HG02571 (cell line): ENCODE measurements at regions not wholly inside any gene's neighbourhood (a gene's known extent, or its start where the extent isn't known, plus 50 kb on each side); places are given as distances from the start of the nearest gene placed in this dataset.
"Not testable (repeated sequence)": the region's sequence is repeated elsewhere in the genome, so short reads cannot be mapped to it uniquely, and the experiment has no call there.

Experiments
- ATAC-seq: cut with Tn5 transposase; IDR thresholded peaks from one replicate; pipeline ENCODE4 v1.9.1; 2021; ENCODE audit warnings: mild to moderate bottlenecking, moderate library complexity; ENCODE audit not compliant: unreplicated experiment

DNA sequence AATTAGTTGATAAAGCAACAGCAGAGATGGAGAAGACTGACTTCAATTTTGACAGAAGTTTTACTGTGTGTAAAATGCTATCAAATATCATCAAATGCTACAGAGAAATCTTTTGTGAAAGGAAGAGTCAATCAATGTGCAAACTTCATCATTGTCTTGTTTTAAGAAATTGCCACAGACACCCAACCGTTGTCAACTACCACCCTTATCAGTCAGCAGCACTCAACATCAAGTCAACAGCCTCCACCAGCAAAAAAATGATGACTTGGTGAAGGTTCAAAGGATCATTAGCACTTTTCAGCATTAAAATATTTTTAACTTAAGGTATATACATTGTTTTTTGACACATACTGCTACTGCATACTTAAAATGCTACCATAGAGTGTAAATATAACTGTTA is 888.8 kb downstream of the CDH18 start:
- no peak for ATAC-seq

DNA sequence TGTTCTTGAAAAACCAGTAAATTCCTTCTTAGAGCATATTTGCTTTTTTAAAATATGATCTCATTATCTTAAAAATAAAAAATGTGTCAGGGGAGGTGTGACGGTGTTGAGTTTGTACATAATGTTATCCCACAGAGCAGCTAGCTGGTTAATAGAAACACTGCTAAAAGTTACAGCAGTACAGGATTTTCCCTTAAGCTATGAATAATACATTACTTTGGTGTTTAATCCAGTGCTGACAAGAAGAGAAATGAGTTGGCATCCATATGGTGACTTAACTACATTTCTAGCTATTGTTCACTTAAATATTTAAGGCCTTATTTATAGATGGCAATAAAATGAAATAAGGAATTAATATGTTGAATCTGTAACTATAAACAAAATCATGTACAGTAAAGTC is 883.1 kb downstream of the CDH18 start:
- ATAC-seq: no peak

DNA sequence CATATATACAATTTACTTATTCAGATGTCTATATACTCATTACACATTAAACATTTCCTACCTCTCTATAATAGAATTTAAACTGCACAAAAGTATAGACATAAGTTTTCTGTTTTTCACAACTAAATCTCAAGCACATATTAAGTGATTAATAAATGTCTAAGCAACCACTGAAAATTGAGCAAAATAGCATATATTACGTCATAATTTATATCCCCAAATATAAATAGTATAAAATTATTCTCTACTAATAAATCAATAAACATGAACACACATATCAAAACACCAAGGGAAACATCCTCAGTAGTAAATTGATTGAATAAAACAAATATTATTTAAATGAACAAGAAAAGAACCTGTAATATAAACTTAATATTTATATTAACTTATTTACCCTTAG is 865.1 kb downstream of the CDH18 start:
- no peak for ATAC-seq

DNA sequence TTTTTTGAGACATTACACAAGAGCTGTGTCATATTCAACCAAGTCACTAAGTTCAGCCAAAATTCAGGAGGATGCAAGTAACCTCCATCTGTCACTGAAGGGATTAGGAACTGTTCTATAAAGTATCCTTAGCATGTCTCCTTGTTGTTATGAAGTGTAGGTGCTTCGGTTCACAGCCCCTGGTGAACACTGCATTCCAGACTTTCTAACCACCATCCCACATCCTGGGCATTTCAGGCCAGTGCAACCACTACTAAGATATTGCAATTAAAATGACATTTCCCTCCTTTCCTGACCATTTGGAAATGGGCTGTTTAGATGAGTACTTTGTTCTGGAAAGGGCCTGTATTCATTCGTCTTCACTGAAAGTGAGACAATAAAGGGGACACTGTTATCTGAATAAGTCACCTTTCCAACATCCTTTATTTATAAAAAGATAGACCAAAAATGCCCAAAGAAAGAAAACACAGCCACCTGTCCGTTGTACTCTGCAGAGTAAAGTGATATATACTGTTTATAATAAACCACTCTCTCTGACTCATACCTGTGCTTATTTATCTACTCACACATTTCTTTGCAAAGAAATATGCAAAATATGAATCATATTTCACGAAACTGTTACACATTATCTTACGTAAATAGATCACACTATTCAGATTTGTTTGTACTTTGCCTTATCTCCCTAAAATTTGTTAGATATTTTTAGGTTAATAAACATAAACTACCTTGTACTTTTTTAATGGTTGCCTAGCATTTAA is 861.9 kb downstream of the CDH18 start:
- ATAC-seq: no peak

DNA sequence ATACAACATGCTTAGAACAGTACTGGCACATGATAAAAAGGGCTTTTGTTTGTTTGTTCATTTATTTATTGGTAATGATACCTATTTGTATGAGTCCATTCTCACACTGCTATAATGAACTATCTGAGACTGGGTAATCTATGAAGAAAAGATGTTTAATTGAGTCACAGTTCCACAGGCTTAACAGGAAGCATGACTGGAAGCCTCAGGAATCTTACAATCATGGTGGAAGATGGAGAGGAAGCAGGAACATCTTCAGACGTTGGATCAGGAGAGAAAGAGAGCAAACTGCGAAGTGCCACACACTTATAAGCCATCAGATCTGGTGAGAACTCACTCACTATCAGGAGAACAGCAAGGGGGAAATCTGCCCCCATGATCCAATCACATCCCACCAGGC is 847.7 kb downstream of the CDH18 start:
- ATAC-seq: no peak

DNA sequence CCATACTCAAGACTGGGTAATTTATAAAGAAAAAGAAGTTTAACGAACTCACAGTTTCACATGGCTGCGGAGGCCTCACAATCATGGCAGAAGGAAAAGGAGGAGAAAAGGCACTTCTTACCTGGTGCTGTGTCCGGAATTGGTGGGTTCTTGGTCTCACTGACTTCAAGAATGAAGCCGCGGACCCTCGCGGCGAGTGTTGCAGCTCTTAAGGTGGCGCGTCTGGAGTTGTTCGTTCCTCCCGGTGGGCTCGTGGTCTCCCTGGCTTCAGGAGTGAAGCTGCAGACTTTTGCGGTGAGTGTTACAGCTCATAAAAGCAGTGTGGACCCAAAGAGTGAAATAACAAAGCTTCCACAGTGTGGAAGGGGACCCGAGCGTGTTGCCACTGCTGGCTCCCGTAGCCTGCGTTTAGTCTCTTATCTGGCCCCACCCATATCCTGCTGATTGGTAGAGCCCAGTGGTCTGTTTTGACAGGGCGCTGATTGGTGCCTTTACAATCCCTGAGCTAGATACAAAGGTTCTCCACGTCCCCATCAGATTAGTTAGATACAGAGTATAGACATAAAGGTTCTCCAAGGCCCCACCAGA is 846.0 kb downstream of the CDH18 start:
- not testable (repeated sequence) for ATAC-seq

DNA sequence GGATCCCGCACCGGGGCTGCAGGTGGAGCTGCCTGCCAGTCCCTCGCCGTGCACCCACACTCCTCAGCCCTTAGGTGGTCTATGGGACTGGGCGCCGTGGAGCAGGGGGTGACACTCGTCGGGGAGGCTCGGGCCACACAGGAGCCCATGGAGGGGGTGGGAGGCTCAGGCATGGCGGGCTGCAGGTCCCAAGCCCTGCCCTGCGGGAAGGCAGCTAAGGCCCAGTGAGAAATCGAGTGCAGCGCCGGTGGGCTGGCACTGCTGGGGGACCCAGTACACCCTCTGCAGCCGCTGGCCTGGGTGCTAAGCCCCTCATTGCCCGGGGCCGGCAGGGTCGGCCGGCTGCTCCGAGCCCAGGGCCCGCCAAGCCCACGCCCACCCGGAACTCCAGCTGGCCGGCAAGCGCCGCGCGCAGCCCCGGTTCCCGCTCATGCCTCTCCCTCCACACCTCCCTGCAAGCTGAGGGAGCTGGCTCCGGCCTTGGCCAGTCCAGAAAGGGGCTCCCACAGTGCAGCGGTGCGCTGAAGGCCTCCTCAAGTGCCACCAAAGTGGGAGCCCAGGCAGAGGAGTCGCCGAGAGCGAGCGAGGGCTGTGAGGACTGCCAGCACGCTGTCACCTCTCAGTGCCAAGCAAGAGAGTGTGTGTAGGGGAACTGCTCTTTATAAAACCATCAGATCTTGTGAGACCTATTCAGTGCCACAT is 845.1 kb downstream of the CDH18 start:
- not testable (repeated sequence) for ATAC-seq

DNA sequence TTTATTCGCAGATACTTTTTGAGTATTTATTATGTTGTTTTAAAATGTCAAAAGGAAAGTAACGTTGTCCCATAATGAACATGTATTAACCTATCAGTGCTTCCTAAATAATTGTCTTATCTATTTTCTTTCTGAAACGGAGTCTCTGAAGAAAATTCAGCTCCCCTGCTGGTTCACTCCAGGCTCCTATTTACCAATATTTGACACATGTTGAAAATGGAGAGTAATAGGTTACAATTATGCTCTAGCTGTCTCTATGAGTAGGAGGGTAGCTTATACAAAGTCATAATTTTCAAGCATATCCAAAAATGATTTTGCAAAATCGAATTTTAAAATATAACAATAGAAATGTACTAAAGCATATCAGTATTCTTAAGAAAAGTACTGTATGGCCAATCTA is 844.1 kb downstream of the CDH18 start:
- no peak for ATAC-seq

DNA sequence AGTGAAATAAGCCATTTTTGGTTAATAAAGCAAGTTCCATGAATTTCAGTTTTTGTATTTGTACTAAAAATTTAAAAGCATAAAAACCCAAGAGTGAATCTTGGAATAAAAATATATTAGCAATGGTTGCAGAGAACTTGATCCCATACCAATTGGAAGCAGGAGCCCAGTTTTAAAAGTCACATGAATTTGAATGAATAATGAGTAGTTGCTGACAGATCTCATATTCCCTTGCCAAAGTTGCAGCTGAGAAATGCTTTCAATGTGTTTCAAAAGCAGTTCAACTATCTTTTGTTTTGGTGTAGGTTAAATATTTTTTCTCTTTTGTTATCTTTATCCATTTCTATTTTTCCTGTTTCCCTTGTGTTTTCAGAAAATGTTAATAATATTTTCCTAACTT is 818.6 kb downstream of the CDH18 start:
- ATAC-seq: no peak

DNA sequence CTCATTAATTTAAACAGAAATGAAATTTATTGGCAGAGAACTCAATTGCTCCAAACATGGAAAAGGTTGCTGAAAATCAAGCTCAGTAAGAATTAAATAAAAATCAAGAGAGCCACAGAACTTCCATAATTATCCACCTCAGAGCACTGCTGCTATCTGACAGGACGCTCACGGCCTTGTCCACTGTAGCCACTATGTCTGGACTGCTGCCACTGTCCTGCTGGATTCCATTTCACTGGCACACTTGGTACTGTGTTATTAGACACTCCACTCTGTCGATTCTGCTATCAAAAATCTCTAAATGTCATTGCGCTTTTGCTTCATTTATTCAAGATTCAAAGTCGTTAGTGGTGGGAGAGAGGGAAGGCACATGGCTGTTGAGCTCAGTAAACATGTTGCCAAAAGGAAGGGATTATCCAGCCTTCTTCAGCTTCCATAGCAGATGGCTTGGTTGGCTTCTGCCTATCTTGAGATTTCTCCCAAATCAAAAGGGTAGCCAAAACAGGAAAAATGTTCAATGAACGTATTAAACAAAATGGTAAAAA is 815.0 kb downstream of the CDH18 start:
- no peak for ATAC-seq

DNA sequence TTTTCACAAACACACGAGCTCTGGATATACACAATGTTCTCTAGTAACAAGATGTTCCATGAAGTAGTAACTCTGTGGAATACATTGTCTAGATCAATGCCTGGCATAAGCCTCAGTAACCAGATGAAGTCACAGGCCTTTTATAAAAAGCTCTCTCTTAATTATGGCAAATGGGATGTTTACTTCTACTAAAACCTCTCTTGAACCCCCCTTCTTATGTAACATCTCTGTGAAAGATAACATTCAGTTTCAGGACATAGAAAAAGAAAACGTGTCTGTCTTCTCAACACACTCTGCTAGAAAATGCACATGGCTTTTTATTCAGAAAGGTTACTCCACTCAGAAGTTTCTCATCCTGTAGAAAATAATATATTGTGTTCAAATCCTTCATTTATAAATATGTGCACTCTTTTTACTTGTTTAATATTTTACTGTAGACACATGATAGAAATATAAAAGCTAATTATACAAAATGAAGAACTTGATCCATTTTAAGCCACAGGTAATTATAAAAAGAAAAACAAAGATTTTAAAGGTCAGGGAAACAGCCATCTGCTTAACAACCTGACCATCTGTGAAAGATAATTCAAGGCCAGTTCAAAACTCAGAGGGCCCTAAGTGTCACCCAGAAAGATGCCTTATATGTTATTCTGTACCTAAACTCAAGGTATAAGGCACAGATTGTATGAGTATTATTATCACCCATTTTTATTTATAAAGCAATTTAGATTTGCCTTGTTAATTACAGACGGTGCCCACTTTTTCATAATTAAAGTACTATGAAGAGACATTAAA is 812.0 kb downstream of the CDH18 start:
- ATAC-seq: no peak

DNA sequence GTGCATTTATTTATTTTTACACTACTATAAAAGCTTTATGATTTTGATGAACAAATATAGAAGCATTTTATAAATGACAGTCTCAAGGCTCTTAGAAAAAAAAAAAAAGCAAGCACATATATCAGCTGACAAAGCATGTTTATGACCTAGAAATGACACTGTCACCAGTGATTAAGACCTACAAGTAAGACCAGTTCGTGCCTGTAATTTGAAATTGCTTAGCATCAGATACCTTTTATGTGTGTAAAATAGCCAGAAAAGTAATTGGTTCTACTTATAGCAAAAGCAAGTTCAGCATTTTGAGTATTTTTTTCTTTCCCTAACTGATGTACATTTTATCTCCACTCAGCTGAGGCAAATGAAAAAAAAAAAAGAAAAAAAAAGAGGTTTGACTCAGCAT is 808.4 kb downstream of the CDH18 start:
- no peak for ATAC-seq

DNA sequence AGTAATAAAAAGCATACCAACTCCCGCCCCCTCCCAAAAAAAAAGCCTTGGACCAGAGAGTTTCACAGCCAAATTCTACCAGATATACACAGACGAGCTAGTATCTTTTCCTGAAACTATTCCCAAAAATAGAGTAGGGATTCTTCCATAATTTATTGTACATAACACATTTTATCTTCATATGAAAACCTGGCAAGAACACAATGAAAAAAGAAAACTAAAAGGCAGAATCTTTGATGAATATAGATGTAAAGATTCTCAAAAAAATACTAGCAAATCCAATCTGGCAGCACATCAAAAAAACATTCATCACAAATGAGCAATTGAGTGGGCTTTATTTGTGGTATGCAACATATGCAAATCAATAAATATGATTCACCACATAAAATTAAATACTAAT is 798.8 kb downstream of the CDH18 start:
- ATAC-seq: no peak

DNA sequence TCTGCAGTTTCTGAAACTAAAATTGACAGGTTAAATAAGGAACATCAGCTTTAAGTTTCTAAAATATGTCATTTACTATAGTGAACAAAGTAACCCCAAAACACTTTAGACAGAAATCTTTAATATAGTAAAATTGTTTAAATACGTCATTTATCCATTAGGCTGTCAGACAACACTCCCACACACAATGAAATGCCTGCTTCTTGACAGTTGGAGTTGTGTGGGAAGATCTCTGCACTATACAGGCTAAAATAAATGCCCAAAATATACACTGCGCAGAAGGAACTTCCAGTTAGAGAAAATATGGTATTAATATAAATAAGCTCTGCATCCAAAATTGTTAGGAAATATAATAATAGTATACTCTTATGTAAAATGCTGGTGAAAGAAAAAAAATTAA is 794.4 kb downstream of the CDH18 start:
- ATAC-seq: no peak

DNA sequence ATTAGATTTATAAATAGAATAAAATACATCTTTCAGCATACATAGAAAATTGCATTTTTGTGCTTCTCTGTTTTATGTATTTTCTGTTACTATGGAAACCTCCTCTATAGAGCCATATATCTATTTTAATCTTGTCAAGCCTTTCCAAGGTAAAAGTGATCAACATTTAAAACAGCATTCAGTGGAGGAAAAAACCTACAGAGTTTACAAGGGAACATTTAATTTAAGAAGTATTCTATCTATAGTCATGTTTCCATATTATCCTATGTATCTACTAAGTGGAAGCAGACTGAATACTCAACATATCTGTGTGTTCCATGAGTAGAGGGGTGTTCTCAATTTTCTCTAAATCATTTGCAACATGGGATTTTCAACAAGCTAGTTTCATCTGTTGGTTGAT is 791.4 kb downstream of the CDH18 start:
- ATAC-seq: no peak

DNA sequence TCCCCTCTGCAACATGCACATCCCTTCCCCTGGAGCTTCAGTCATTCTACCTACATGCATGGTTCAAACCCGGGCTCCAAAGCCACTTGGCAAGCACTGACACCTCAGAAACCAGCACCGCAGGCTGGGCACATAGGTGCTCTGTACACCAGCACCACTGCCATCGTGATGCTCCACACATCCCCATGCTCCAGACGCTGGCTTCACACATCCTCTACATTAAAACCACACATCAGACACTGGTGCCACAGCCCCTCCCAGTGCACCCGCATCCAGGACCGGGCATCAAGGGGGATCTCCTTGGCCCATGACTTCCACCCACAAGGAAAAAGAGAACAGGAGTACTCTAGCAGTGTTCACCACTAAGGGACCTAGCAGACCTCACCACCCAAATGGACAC is 787.7 kb downstream of the CDH18 start:
- ATAC-seq: no peak

DNA sequence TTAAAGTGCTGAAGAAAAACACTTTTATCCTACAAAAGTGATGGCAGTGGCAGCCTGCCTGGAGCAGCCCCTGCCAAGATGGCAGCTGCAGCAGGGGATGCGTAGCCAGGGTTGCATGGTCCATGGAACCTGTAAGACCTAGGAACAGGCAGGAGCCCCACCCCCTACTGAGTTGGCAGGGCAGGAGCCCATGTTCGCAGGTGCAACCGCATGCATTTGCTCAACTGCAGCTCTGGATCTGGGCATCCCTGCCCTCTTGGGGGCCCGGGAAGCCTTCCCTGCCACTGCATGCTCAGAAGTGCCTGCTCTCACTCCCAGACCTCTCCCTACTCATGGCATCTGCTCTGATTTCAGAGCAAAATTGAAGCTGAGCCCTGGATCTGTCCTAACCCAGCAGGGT is 779.6 kb downstream of the CDH18 start:
- no peak for ATAC-seq

DNA sequence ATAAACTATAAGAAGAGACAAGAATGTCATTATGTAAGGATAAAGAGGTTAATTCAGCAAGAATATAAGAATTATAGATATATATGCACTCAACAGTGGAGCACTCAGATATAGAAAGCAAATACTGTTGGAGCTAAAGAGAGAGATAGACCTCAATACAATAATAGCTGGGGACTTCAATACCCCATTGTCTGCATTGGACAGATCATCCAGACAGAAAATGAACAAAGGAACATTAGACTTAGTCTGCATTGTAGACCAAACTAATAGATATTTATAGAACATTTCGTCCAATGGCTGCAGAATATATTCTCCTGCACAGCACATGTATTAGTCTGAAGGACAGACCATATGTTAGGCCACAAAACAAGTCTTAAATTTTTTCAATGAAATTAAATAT is 777.1 kb downstream of the CDH18 start:
- no peak for ATAC-seq

DNA sequence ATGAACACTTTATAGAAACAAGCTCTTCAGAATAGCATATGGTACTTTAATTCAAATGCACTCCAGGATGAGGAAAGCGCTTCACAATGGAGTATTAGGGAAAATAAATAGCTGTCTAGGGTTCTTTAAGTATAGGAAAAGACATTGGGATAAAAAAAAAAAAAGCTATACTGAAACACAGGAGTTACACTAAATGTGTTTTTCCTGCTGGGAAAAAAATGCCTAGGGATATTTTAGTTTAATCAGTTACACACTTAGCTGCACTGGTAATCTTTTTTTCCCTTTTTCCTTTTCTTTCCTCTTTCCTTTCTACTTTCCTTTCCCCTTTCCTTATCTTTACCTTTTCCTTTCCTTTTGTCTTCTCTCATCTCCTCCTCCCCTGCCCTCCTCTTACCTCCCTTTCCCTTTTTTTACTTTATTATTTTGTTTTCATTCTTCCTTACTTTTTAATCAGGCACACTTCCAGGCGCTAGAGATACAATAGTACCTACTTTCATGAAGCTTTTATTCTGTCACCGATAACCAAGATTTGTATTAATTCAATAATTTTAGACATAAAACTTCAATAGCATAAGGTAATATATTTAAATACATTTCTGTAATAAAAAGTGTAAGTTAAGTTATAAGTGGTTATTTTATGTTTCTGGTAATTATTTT is 758.7 kb downstream of the CDH18 start:
- no peak for ATAC-seq

DNA sequence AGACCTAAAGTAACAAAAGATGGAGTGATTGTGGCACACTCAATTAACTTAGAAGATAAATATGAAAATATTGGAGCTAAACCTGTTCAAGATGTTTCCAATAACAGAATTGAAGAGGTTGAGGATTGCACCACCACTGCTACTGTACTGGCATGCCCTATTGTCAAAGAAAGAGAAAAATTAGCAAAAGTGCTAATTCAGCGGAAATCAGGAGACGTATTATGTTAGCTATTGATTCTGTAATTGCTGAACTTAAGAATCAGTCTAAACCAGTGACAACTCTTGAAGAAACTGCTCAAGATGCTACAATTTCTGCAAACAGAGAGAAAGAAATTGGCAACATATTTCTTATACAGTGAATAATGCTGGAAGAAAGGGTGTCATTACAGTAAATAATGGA is 754.4 kb downstream of the CDH18 start:
- ATAC-seq: no peak

DNA sequence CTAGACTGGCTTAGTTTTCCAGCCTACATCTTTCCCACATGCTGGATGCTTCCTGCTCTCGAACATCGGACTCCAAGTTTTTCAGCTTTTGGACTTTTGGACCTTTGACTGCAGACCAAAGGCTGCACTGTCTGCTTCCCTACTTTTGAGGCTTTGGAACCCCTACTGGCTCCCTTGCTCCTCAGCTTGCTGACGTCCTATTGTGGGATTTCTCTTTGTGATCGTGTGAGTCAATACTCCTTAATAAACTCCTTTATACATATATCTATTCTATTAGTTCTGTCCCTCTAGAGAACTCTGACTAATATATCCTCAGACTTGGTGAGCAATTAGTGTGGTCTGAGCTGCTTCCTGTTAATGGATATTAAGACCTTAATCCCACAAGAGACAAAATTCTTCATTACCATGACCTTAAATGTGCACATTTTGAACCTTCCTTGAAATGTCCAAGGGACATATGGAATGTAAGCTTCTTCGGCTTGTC is 752.9 kb downstream of the CDH18 start:
- no peak for ATAC-seq
